NCI-H146 treated with DMSO at 0.1 percent for 48 hours (cell line): ENCODE measurements at regions not wholly inside any gene's neighbourhood (a gene's known extent, or its start where the extent isn't known, plus 50 kb on each side); places are given as distances from the start of the nearest gene placed in this dataset.

Experiments used
- DNase-seq: peaks from one replicate; lab custom pipeline; 2025; ENCODE audit not compliant: unreplicated experiment; lab: John Stamatoyannopoulos, UW

DNA sequence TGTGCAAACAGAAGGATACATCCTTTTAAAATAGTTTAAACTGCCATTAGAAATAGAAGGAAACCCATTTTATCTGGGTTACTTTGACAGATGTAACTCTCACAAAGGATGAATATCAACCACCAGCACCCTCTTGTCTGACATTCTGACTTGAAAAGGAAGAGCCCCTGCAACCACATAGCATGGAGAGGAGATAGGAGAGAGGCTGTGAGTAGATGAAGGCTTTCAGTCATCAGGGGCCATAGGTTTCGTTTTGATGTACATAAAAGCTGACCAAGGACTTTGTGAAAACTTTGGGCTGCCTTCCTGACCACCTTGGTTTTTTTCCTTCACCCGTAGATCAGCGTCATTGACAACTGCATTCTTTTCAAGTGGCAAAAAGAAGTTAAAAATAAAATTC, 211.6 kb upstream of the PRPS1L1 start:
- DNase-seq = no peak

DNA sequence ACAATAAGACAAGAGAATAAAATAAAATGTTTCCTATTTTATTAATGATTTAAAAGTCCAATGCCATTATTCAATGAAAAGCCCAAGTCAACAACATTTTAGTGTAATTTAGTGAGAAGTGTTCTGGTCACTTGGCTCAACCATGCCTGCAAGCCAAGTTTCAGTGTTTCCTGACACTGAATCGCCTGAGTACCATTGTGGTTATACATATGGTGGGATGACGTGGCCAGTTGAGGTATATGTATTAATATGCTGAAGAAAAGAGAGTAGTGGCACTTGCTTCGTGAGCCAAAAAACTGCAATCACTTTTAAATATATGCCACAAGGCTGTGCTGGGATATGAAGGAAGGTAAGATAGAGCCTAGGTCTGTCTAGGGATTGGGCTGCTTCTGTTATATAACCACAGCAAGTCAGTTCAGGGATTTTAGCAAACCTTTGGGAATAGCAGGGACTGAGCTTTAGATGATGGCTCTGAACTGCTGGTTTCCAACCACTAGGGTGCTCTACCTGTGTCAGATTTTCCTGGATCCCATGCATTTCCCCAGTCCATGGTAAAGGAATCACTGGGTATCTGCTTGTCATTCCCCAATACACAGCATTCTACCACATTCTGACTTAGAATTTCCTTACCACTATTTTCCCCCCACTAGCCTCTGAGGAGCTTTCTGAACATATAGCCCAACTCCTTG, 214.0 kb upstream of the PRPS1L1 start:
- no peak for DNase-seq

DNA sequence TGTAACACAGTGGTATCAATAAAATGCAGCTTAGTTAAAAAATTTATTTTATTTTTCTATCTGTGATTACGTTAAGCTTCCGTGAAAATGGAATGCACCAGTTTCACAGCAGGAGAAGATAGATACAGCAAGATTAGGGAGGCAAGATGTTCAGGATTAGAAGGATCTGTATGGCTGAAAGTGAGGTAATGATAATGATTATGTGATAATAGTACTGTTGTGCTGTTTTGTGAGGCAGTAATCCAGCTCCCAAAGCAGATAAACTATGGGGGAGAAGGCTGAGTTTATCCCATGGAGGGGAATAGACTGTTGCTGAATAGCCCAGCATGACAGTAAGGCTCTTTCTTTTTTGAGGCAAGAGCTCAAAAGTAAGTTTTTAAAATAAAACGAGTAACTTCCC, 216.1 kb upstream of the PRPS1L1 start:
- DNase-seq = no peak

DNA sequence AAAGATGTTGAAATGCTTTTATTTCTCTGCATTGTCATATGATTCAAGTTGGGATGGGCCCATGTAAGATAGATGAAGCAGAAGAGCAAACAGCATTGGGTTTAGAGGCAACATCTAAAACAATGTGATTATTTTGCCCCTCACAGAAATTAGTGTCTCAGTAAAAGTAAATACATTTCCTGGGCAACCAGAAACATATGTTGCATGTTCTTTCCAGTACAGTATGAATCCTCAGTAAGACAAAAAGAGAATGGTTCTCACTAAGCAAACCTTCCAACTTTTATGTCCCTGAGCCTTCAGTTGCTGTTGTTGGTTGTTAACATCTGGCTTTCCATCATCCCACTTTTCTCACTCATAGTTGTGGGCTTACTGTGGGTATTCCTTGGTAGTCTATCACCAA, 222.5 kb upstream of the PRPS1L1 start:
- no peak for DNase-seq

DNA sequence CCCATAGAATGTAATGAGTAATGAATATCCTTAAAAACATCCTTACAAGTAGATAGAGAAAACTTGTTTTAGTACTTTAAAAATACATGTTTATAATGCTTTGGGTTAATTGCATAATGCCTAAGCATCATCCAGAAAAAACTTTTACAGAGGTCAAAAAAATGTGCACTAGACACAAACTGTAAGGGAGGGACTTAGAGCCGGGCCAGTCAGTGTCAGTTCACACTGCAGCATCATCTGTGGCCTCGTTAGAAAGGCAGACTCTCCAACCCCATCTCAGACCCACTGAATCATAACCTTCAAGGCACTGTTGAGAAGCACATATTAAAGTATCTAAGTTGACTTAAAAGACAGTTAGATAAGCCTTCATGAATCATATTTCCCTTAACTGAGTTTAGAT, 230.1 kb upstream of the PRPS1L1 start:
- no peak for DNase-seq

DNA sequence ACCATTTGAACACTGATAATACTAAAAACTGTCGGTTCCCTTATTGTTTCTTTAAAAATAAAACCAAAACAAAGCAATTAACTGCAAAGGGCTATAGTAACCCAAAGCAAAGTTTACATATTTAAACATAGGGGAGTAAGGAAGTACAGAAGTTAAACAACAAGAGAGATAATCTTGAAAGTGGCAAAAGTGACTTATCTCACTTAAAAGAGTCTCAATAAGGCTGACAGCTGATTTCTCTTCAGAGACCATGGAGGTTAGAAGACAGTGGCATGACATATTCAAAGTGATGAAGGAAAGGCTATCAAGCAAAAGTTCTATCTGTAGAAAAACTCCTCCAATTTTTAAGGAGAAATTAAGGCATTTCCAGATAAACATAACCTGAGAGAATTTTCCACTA, 233.5 kb upstream of the HDAC9 start:
- DNase-seq = no peak

DNA sequence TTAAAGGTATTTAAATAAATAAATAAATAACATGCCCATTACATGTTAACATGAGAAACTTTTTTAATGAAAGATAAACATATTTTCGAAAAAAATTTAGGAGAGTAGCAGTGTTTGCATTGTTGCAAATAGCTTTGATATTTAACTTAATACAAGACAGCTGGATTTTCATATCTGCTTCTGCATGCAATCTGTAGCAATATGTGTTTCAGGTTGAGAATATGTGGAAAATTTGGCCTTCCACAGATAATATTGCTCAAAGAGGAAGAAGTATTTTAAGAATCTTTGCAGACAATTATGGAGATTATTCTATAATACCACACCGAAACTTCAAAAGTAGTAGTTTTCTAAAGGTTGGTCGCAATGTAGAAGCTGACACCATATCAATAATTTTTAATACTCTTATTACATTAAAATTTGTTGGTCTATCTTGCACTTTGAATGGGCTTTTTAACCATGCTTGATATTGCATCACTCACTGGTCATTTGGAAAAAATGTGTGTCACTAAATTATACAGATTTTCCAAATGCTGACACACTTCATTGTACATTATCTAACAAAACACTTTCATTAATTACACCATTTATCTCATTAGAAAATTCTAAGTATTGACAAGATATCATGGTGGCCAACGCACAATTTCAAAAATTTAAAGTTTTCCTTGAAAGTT, 229.8 kb upstream of the HDAC9 start:
- no peak for DNase-seq

DNA sequence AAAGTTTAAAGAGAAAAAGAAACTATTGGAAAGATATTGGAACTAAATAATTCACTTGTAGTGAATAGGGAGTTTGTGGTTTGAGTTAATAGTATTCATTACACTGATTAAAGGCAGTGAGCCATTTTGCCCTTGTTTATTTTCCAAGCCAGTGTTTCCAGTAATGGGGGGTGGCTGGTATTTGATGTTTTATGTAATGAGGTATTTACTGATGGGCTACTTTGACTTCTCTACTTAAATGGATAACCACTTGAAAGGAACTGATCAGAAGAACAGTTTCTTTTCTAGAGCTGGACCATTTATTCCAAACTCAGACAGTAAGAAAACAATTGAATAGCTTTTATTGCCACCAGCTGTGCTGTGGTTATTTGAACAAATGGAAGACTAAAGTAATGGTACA, 227.0 kb upstream of the HDAC9 start:
- DNase-seq = no peak

DNA sequence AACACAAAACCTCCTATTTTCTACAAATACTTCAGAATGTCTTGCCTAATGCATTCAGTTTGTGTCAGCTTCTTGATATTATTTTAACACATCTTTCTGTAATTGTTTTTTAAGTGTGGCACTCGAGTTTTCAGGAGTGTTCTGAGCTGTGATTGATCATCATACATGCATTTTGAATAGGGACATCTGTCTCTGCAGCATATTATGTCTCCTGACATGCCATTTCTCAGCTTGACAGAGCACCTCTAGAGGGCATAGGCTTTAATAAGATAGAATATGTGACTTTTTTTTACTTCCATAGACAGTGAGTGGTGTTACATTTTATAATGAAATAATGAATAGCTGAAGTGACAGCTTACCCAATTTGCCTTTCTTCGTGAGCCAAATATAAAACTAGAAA, 219.2 kb upstream of the HDAC9 start:
- DNase-seq = no peak

DNA sequence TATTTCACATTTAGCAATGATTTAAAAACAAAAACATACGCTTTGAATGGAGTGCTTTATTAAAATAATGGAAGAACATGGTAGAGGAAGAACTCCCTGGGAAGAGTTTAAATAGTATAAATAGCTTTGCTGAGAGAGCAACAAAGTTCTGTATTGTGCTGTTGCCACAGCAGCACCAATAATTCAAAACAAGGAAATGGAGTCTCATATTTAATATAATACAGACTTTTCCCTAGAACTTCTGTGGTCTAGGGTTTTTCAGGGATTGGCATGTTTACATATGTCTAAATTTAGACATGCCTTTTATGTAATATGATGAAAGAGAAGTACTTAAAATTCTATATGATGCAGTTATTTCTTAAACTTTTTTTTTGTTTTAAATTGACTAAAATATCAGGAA, 217.2 kb upstream of the HDAC9 start:
- no peak for DNase-seq

DNA sequence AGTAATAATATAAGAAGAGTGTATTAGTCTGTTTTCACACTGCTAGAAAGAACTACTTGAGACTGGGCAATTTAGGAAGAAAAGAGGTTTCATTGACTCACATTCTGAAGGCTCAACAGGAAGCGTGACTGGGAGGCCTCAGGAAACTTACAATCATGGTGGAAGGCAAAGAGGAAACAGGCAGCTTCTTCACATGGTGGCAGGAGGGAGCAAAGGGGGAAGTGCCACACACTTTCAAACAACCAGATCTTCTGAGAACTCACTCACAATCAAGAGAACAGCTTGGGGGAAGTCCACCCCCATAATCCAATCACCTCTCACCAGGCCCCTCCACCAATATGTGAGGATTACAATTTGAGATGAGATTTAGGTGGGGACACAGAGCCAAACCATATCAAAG, 212.5 kb upstream of the HDAC9 start:
- DNase-seq = no peak

DNA sequence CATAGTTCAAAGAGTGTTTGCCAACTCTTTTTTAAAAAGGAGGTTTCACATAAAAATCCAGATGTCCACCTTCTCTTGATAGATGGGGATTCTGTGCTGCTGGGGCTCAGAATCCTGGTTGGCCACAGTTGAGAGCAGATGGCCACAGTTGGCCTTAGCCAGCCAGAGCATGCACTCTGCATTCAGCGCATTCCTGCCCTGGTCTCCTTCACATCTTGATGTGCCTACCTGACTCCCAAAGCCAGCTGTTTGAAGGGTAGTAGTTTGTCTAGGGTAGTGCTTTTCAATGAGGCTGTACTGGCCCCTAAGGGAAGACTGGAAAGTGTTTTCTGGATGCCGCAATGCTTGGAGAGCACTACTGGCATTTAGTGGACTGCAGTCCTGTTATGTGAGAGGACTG, 208.1 kb upstream of the HDAC9 start:
- DNase-seq = no peak

DNA sequence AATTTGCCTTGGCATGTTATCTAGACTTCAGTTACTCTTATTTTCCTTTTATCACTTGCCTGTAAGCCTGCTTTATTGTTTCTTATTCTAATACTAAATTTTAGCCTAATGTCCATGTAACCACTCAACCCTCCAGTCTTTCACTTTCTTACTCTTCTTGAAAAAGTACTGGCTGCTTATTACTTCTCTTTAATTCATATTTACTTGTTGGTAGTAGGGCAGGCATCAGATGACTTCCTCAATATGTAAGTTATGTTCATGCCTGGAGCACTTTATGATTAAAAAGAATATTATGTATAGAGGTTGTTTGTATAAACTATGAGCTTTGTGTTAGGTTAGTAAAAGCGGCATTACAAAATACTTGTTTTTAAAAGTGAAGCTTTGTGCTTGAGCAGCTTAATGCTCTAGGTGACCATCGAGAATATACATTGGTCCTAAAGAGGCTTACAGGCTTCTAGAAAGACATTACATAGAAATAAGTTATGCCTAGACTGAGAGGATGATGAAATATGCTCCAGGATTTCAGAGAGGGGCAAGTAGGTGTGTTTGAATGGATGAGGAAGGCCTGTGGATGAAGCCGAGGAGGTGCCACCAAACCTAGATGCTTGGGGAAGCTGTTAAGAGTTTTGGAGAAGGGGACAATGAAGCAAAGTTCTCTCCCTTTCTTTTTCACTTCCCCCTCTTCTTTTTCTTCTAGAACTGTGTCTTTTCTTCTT, 207.1 kb upstream of the HDAC9 start:
- no peak for DNase-seq

DNA sequence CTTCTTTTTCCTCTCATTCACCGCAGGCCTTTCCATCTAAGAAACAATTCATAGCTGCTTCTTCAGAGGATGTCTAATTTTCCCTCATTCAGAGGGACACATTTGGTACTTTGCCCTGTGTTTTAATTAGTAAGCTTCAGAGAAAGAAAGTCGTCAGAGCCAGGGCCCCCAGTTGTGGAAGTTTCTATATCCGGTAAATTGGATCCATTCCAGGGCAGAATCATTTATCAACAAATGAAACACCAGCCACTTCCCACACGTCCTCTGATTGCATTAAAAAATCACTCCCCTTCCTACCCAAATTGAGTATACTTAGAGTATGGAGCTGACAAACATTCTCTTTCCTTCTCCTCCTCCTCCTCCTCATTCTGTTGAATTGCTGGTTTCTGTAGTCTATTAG, 205.8 kb upstream of the HDAC9 start:
- DNase-seq = no peak

DNA sequence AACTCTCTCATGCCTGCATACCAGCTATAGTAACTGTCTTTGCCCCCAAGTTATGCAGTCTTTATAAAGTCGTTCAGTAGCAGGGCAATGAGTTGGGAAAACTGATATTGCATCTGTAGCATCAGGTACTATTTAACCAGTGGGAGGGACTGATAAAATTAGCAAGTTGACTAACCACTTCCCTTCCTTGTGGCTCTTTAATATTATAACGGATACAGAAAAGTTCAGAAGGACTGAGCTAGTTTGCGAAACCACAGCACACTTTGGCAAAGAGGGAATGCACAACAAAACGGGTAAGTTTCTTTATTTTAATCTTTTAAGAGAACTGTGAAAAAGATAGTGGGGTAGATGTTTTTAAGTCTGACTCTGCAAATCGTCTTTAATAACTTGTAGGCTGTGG, 205.3 kb upstream of the HDAC9 start:
- no peak for DNase-seq

DNA sequence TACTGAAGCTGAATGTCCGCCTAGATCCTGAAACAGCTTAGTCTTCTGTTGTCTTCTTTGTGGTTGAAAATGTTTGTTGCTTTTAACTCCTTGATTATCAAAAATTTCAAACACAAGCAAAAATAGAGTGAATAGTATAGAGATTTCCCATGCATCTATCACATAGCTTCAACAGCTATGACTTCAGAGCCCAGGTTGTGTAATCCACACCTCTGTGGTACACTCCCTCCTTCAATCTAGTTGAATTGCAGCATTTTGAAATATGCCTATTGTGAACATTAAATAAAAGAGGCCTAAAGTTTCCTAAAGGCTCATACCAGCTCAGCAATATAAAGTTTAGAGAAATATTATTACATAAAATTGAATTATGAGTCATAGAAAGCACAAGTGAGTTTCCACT, 204.7 kb upstream of the HDAC9 start:
- DNase-seq = no peak

DNA sequence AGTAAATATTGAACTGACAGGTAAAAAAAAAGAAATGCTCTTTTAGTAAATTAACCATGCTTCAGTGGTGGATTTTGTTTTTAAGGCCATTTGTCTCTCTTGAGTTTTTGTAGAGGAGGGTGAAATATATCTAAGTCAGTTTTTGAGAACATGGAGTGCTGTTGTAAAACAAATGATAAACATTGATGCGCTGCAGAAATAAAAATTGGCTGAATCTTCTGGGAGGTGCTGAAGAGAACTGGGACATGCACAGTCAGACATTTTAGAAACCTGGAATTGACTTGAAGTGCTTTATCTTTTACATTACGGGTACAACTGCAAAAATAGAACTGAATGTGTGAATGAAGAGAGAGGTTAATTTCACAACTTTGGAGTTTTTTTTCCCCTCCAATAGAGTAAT, 203.0 kb upstream of the HDAC9 start:
- no peak for DNase-seq

DNA sequence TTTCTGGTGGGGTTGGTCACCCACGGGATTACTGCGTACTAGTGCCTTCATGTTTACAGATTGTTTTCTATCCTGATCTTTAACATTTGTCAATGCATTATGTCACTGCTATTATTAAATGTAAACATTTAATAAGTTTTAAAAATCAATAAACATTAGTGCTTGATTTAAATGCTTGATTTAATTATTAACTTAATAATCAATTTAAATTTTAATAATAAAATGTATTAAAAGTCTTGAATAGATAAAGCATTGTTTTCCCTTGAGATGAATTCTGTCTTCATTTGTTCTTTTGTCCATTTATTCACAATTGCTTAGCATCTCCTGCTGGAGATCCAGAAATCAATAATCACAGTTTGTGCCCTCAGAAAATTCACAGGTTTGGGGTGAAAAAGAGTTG, 201.8 kb upstream of the HDAC9 start:
- DNase-seq = no peak

DNA sequence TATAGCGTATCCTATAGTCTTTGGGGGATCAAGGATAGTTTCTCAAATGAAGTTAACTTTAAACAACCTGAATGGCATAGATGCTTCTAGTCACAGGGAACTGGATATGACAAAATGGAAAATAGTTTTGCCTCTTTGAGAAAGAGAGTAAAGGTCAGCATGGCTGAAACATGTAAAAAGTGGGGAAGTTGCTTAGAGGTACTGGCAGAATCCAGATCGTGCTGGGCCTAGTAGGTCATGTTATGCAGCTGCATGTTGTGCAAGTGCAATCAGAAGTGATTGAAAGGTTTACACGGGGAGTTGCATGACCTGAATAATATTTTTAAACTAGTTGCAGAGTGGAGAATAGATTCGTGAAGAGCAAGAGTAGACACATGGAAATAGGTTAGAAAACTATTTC, 201.1 kb upstream of the HDAC9 start:
- no peak for DNase-seq

DNA sequence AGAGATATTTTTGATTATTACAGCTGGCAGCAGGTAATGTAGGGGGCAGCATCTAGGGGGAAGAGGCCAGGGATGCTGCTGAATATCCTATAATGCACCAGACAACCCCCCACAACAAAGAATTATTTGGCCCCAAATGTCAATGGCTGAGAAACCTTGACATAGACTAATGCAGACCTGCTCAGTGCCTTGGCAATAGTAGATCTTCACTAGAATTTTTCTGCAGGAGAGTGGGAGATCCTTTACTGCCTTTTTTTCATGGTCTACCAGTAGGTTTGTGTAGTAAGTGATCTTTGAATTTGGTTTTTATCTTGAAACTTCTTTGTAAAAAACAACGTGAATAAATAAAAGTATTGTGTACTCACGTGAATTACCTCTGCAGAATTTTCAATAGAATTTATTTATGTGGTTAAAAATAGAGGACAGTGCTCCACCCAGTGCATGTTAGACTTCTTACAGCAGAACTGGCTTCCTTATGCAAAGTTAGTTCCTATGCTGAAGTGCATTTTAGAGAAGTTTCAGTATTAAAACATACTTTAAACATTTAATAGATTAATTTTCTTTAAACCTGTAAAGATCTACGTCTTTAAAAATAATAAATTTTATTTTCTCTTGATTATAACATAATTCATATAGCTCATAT, 199.6 kb upstream of the HDAC9 start:
- no peak for DNase-seq

DNA sequence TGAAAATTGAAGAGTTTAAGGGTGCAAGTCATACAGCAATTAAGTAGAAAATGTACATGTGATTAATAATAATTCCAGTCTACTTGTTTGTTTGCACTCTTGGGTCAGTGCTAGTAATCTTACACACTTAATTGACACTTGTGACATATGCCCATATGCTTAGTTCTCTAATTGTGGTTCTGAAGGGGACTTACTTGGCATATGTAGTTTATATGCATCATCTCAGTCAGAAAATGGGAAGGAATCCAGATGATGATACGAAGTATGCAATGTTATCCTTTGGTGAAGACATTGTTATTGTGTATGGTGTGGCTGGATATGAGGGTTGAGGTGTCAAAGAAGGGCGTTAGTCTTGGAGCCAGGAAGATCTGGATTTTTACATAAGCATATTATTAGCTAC, 193.5 kb upstream of the HDAC9 start:
- DNase-seq = no peak

DNA sequence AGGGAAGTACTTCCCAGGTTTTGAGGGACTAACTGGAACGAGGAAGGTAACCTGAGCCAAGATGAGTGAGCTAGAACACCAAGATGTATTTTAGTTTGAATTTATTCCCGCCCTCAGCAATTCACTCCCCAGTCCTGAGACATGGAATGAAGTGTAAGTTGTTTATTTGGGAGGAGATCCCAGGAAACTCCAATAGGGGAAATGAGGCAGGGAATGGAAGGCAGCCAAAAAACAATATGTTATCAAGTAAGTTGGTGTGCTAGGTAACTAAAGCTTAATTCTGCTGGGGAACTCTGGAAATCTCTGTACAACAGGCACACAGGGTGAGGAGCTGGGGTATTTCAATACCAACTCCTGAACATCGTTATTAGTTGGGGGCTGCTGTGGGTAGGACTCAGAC, 189.7 kb upstream of the HDAC9 start:
- DNase-seq = no peak
